ENCODE measurements at regions not wholly inside any gene's neighbourhood (a gene's known extent, or its start where the extent isn't known, plus 50 kb on each side); places are given as distances from the start of the nearest gene placed in this dataset.

- TF ChIP-seq POLR2A (IDR thresholded peaks at IDR 0.05) (no peak), CTCF (IDR thresholded peaks at IDR 0.05) (no peak)
These were observed 107.1 kb upstream of the ARHGAP24 start for GRCh38 chr4:85367815-85368214.
